Glomerular endothelial cell (primary cell): ENCODE measurements at regions not wholly inside any gene's neighbourhood (a gene's known extent, or its start where the extent isn't known, plus 50 kb on each side); places are given as distances from the start of the nearest gene placed in this dataset.
"Not testable (repeated sequence)": the region's sequence is repeated elsewhere in the genome, so short reads cannot be mapped to it uniquely, and the experiment has no call there.

Experiments used
- DNase-seq: peaks from one replicate; pipeline ENCODE4 v3.0.0-alpha.2; 2011; ENCODE audit warnings: low read depth, low spot score; ENCODE audit errors: extremely low read depth

GRCh38 chr16:29222008-29222407 lies 184.5 kb downstream of the NPIPB11 start:
- DNase-seq, result not testable (repeated sequence)

GRCh38 chr16:29221281-29221955 lies 185.1 kb downstream of the NPIPB11 start:
- not testable (repeated sequence) for DNase-seq

DNA sequence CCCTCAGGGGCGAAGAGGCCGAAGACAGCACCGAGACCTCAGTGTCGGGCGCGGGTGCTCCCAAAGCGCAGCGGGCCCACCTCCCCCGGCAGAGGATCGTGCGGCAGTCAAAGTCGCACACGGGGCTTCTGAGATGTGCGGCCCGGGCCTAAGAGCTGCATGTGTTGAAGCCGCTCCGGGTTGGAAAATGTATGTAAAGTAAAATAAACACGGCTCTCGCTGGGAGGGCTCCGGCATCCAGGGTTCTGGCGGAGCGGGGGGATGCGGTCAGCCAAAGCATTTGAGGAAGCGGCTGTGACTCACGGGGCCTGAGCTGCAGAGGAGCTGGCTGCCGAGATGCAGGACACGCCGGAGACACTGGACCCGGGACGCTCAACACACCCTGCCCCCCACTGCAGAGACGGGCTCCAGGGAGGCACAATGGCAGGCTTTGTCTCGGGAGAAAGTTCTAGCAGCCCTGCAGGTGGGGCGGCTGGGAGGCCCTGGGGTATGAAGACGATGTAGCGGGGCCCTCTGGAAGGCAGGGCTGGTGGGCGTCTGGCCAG lies 185.8 kb downstream of the NPIPB11 start:
- DNase-seq, result not testable (repeated sequence)

DNA sequence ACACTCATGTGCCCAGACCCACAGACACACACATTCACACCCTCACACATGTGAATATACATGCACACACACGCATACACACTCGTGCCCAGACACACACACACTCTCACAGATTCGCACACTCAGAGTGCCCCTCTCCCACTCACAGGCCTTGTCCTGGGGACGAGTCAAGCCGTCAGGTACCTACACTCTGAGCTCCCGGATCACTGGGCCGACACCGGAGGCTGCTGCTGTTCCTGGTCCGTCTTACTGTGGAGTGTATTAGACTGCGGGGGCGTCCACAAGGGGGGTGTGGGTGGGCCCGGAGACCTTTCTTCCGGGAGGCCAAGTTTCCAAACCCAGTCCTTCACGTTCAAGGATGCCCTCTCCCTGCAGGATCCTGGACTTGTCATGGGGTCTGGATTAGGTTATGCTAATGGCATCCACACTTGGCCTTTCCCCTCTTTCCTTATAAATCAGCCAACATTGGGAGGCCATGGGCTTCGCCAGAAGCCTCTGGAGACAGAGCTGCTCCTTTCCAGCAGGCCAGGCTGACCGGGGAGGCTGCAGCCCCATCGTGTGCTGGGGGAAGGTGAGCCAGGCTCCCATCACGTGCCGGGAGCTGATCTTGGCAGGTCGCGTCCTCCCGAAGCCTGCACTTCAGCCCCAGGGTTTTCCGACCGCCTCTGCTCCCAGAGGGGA lies 186.4 kb downstream of the NPIPB11 start:
- DNase-seq, result not testable (repeated sequence)

DNA sequence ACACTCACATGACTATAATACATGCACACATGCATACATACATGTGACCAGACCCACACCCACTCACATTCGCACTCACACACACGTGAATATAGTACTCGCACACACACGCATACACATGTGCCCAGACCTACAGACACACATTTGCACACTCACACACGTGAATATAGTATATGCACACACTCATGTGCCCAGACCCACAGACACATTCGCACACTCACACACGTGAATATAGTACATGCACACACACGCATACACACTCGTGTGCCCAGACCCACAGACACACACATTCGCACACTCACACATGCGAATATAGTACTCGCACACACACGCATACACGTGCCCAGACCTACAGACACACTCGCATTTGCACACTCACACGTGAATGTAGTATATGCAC lies 186.9 kb downstream of the NPIPB11 start:
- not testable (repeated sequence) for DNase-seq

DNA sequence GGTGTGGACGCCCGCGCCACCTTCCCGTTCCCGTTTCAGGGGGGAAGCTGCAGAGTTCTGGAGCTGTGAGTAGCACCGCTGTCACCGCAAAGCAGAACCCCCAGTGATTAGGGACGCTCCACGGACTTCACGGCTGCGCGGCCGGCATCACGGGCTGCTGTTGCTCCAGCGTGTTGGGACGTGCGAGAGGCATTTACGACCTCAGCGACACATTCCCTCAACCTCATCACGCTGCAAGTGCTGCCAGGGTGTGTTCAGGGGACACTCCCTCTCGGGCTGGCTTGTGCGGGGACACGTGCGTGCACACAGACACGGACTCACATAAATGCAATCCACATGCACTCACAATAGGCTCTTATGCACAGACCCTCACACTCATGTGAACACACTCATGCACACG lies 187.9 kb downstream of the NPIPB11 start:
- DNase-seq, result not testable (repeated sequence)

DNA sequence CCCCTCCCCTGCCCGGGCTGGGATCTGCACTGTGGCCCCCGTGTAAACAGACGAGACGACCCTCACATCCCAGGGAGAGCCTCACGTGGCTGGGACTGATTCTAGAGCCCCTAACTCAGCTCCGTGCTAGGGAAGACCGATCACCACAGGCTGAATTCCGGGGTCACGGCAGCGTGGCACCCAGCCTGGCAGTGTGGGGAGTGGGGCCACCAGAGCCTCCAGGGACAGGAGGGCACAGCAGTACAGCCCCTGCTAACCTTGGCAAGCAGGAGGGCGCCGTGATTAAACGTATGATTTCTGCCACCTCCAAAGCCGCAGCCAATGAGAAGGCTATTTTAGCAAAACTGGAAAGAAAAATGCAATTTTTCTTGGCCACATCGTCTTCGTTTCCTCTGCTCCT lies 188.3 kb downstream of the NPIPB11 start:
- not testable (repeated sequence) for DNase-seq

GRCh38 chr16:29217752-29218126 lies 188.8 kb downstream of the NPIPB11 start:
- not testable (repeated sequence) for DNase-seq

DNA sequence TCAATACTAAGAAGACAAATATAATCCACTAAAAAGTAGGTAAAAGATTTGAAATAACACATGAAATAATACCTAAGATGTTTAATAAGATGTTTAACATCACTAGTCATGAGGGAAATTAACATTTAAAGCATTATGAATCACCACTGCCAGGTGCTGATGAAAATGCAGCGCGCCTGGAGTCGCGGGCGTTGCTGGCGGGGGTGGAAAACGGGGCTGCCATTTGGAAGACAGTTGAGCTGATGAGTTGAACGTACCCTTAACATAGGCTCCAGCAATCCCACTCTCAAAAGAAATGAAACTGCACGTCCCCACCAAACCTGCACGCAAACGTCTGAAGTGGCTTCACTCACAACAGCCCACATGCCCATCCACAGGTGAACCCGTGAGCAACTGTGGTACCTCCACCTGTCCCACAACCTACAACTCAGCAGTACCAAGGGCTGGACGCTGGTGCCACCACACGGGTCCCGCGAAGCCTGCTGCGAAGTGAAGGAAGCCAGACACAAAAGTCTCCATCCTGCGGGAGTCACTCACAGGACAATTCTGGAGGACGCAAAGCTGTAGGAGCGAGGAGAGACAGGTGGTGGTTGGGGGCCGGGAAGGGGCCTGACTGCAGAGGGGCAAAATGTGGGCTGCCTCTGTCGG lies 189.3 kb downstream of the NPIPB11 start:
- not testable (repeated sequence) for DNase-seq

DNA sequence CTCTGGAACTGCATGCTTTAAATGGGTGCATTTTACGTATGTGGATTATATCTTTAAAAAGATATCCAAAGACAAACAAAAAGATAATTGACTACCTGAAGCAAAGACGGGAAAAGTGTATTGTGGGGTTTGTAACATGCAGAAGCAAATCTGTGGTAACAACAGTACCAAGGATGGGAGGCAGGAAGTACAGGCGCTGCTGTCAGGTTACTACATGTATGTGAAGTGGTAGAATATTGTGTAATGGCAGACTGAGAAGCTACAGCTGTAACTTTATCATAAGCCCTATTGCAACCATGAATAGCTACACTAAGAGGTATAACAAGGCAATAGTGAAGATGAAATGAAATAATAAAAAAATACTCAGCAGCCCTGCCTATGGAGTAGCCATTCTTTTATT lies 192.7 kb downstream of the NPIPB11 start:
- DNase-seq, result not testable (repeated sequence)

GRCh38 chr16:29213251-29213650 lies 193.3 kb downstream of the NPIPB11 start:
- DNase-seq, result not testable (repeated sequence)

GRCh38 chr16:29212084-29213027 lies 194.2 kb downstream of the NPIPB11 start:
- not testable (repeated sequence) for DNase-seq

- DNase-seq, result not testable (repeated sequence)
Measured at GRCh38 chr16:29211456-29211855, 195.1 kb downstream of the NPIPB11 start.

- not testable (repeated sequence) for DNase-seq
Measured at GRCh38 chr16:29210299-29211150, 196.0 kb downstream of the NPIPB11 start.

DNA sequence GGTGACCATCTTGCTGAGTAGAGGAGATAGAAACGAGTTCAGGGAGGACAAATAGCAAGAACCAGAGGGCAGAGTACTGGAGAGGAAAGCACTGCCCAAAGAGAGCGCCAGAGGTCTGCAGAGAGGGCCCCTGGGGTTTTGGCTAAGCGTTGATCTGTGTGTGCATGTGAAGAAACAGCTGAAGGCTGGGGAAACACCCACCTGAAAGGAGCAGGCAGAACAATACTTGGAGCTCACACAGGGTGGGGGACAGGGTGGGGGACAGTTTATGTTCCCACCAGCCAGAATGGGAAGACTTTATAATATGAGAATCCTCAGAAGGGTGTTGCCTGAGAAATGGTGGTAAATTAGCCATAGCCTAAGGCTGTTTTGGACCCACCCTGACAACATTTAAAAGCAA lies 200.4 kb downstream of the NPIPB11 start:
- DNase-seq, result not testable (repeated sequence)

GRCh38 chr16:29205151-29205550 lies 201.4 kb downstream of the NPIPB11 start:
- not testable (repeated sequence) for DNase-seq

DNA sequence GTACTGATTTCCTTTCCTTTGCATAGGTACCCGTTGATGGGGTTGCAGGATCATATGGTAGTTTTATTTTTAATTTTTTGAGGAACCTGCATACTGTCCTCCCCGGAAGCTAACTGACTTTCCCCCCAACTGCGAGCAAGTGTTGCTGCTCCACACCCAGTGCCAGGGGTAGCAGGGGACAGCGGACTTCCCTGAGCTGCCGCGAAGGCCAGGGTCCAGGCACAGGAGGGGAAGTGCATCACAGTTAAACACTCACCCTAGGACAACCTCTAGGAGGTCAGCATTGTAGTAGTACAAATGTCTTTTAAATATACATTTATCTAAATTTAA lies 201.7 kb downstream of the NPIPB11 start:
- DNase-seq, result no peak

GRCh38 chr16:29203933-29204805 lies 202.3 kb downstream of the NPIPB11 start:
- DNase-seq, result not testable (repeated sequence)
